ENCODE measurements at regions not wholly inside any gene's neighbourhood (a gene's known extent, or its start where the extent isn't known, plus 50 kb on each side); places are given as distances from the start of the nearest gene placed in this dataset.

GRCh38 chr11:92550871-92551270, 326.3 kb downstream of the FAT3 start:
- Mint-ChIP-seq H3K27me3 (no peaks in the 10 kb centered on the region), H3K36me3 (ENCODE audit: insufficient read depth) (no peaks in the 10 kb centered on the region), H3K9me3 (ENCODE audit: low read depth) (no peaks in the 10 kb centered on the region), H3K27ac (no peak overlapping the region), H3K4me3 (ENCODE audit: low read depth) (no peak overlapping the region), H3K4me1 (ENCODE audit: low read depth) (no peaks in the 10 kb centered on the region)
- no peak for TF ChIP-seq CTCF (IDR thresholded peaks at IDR 0.05; ENCODE audit: unreplicated experiment)
- DNase-seq (ENCODE audit: low spot score, unreplicated experiment), result no peak

- Mint-ChIP-seq H3K4me1 (ENCODE audit: low read depth) (no peaks in the 10 kb centered on the region), H3K4me3 (ENCODE audit: low read depth) (no peak overlapping the region), H3K27ac (no peak overlapping the region), H3K9me3 (ENCODE audit: low read depth) (no peaks in the 10 kb centered on the region), H3K36me3 (ENCODE audit: insufficient read depth) (no peaks in the 10 kb centered on the region), H3K27me3 (no peaks in the 10 kb centered on the region)
- DNase-seq (ENCODE audit: low spot score, unreplicated experiment), result no peak
- TF ChIP-seq CTCF (IDR thresholded peaks at IDR 0.05; ENCODE audit: unreplicated experiment), result peak; percentile 54
Observed at GRCh38 chr11:92552942-92553341, 328.3 kb downstream of the FAT3 start.

GRCh38 chr11:92554688-92555087, 330.1 kb downstream of the FAT3 start:
- no peaks in the 10 kb centered on the region for H3K27me3 Mint-ChIP-seq
- no peak for TF ChIP-seq CTCF (IDR thresholded peaks at IDR 0.05; ENCODE audit: unreplicated experiment)
- H3K36me3 Mint-ChIP-seq (ENCODE audit: insufficient read depth), result no peaks in the 10 kb centered on the region
- H3K9me3 Mint-ChIP-seq (ENCODE audit: low read depth), result no peaks in the 10 kb centered on the region
- no peak overlapping the region for H3K27ac Mint-ChIP-seq
- no peaks in the 10 kb centered on the region for H3K4me1 Mint-ChIP-seq (ENCODE audit: low read depth)
- H3K4me3 Mint-ChIP-seq (ENCODE audit: low read depth), result no peak overlapping the region
- DNase-seq (ENCODE audit: low spot score, unreplicated experiment), result no peak

GRCh38 chr11:92556431-92556830, 331.8 kb downstream of the FAT3 start:
- H3K4me3 Mint-ChIP-seq (ENCODE audit: low read depth), result no peak overlapping the region
- TF ChIP-seq CTCF (IDR thresholded peaks at IDR 0.05; ENCODE audit: unreplicated experiment), result no peak
- no peak for DNase-seq (ENCODE audit: low spot score, unreplicated experiment)

GRCh38 chr11:92557879-92558278, 333.3 kb downstream of the FAT3 start:
- TF ChIP-seq CTCF (IDR thresholded peaks at IDR 0.05; ENCODE audit: unreplicated experiment), result no peak
- no peaks in the 10 kb centered on the region for H3K27me3 Mint-ChIP-seq
- no peaks in the 10 kb centered on the region for H3K4me1 Mint-ChIP-seq (ENCODE audit: low read depth)
- no peaks in the 10 kb centered on the region for H3K9me3 Mint-ChIP-seq (ENCODE audit: low read depth)
- H3K27ac Mint-ChIP-seq, result no peak overlapping the region
- no peak for DNase-seq (ENCODE audit: low spot score, unreplicated experiment)
- H3K4me3 Mint-ChIP-seq (ENCODE audit: low read depth), result no peak overlapping the region
- no peaks in the 10 kb centered on the region for H3K36me3 Mint-ChIP-seq (ENCODE audit: insufficient read depth)

More at GRCh38 chr11:92556431-92556830, 331.8 kb downstream of the FAT3 start:
- H3K27me3 Mint-ChIP-seq, result no peaks in the 10 kb centered on the region
- no peaks in the 10 kb centered on the region for H3K4me1 Mint-ChIP-seq (ENCODE audit: low read depth)
- H3K27ac Mint-ChIP-seq, result no peak overlapping the region
- H3K9me3 Mint-ChIP-seq (ENCODE audit: low read depth), result no peaks in the 10 kb centered on the region
- H3K36me3 Mint-ChIP-seq (ENCODE audit: insufficient read depth), result no peaks in the 10 kb centered on the region

Measured in progenitor cell of endocrine pancreas (in vitro differentiated cells).